BLaER1 (cell line): ENCODE measurements at regions not wholly inside any gene's neighbourhood (a gene's known extent, or its start where the extent isn't known, plus 50 kb on each side); places are given as distances from the start of the nearest gene placed in this dataset.

ENCODE experiments used
- H3K27ac ChIP-seq: shearing (Covaris generic); formaldehyde crosslinking; 2 replicates; pipeline ENCODE4 v1.8.1; 2022
- H3K27me3 ChIP-seq: shearing (Covaris generic); formaldehyde crosslinking; 2 replicates; pipeline ENCODE4 v1.8.1; 2022
- H3K36me3 ChIP-seq: shearing (Covaris generic); formaldehyde crosslinking; 2 replicates; pipeline ENCODE4 v1.8.1; 2022
- H3K4me1 ChIP-seq: shearing (Covaris generic); formaldehyde crosslinking; 2 replicates; pipeline ENCODE4 v1.8.1; 2022
- H3K4me2 ChIP-seq: shearing (Covaris generic); formaldehyde crosslinking; 2 replicates; pipeline ENCODE4 v1.8.1; 2022
- H3K4me3 ChIP-seq: shearing (Covaris generic); formaldehyde crosslinking; 2 replicates; pipeline ENCODE4 v1.8.1; 2022
- H3K9ac ChIP-seq: shearing (Covaris generic); formaldehyde crosslinking; 2 replicates; pipeline ENCODE4 v1.8.1; 2022
- H3K9me3 ChIP-seq: shearing (Covaris generic); formaldehyde crosslinking; 2 replicates; pipeline ENCODE4 v1.8.1; 2022
- H4K20me1 ChIP-seq: shearing (Covaris generic); formaldehyde crosslinking; 2 replicates; pipeline ENCODE4 v1.8.1; 2022
- Cebpa-rat ChIP-seq: shearing (Covaris generic); IDR thresholded peaks from 2 replicates; pipeline ENCODE4 v1.8.1; 2022

GRCh38 chr1:73066866-73067265 lies 784.5 kb upstream of the NEGR1 start:
- Histone ChIP-seq H3K27me3 (no peaks in the 10 kb centered on the region), H4K20me1 (no peaks in the 10 kb centered on the region), H3K4me1 (0 out of 2 replicates have a peak, but pooled peaks cover 13% of the 10 kb centered on the region), H3K9ac (no peak overlapping the region), H3K27ac (no peak overlapping the region), H3K4me3 (no peak overlapping the region), H3K9me3 (peaks cover 5% of the 10 kb centered on the region), H3K4me2 (no peak overlapping the region), H3K36me3 (no peaks in the 10 kb centered on the region)
- no peak for TF ChIP-seq Cebpa-rat

GRCh38 chr1:73065339-73066041 lies 783.2 kb upstream of the NEGR1 start:
- Histone ChIP-seq H3K27me3 (no peaks in the 10 kb centered on the region), H3K4me2 (no peak overlapping the region), H3K4me1 (0 out of 2 replicates have a peak, but pooled peaks cover 13% of the 10 kb centered on the region), H3K4me3 (no peak overlapping the region), H3K9ac (no peak overlapping the region), H3K9me3 (peaks cover 11% of the 10 kb centered on the region), H3K36me3 (no peaks in the 10 kb centered on the region), H3K27ac (no peak overlapping the region), H4K20me1 (no peaks in the 10 kb centered on the region)
- TF ChIP-seq Cebpa-rat: no peak

- Histone ChIP-seq H3K27me3 (no peaks in the 10 kb centered on the region), H3K36me3 (no peaks in the 10 kb centered on the region), H3K4me2 (no peak overlapping the region), H3K27ac (no peak overlapping the region), H3K9ac (no peak overlapping the region), H3K9me3 (peaks cover 6% of the 10 kb centered on the region), H3K4me3 (no peak overlapping the region), H3K4me1 (no peaks in the 10 kb centered on the region), H4K20me1 (no peaks in the 10 kb centered on the region)
- no peak for TF ChIP-seq Cebpa-rat
These were observed 774.5 kb upstream of the NEGR1 start for GRCh38 chr1:73056826-73057225.

GRCh38 chr1:73044241-73045036 lies 762.1 kb upstream of the NEGR1 start:
- TF ChIP-seq Cebpa-rat: no peak
- Histone ChIP-seq H3K4me3 (no peak overlapping the region), H3K36me3 (no peaks in the 10 kb centered on the region), H3K9me3 (no peaks in the 10 kb centered on the region), H3K4me1 (no peaks in the 10 kb centered on the region), H3K9ac (no peak overlapping the region), H3K27me3 (no peaks in the 10 kb centered on the region), H3K27ac (no peak overlapping the region), H3K4me2 (no peak overlapping the region), H4K20me1 (no peaks in the 10 kb centered on the region)

- no peak overlapping the region for H3K4me3 ChIP-seq
- H3K9me3 ChIP-seq: no peaks in the 10 kb centered on the region
- no peak for TF ChIP-seq Cebpa-rat
- no peaks in the 10 kb centered on the region for H3K4me1 ChIP-seq
- no peak overlapping the region for H3K9ac ChIP-seq
- H3K27ac ChIP-seq: no peak overlapping the region
- no peaks in the 10 kb centered on the region for H3K36me3 ChIP-seq
- no peak overlapping the region for H3K4me2 ChIP-seq
- no peaks in the 10 kb centered on the region for H3K27me3 ChIP-seq
- no peaks in the 10 kb centered on the region for H4K20me1 ChIP-seq
These were observed 760.1 kb upstream of the NEGR1 start for GRCh38 chr1:73042403-73042802.

GRCh38 chr1:73040811-73041210 lies 758.5 kb upstream of the NEGR1 start:
- H3K36me3 ChIP-seq: no peaks in the 10 kb centered on the region
- H3K4me1 ChIP-seq: no peaks in the 10 kb centered on the region
- H3K9me3 ChIP-seq: no peaks in the 10 kb centered on the region
- no peak overlapping the region for H3K4me3 ChIP-seq
- no peak overlapping the region for H3K4me2 ChIP-seq
- H3K27ac ChIP-seq: no peak overlapping the region
- TF ChIP-seq Cebpa-rat: no peak
- no peaks in the 10 kb centered on the region for H4K20me1 ChIP-seq
- H3K9ac ChIP-seq: no peak overlapping the region
- H3K27me3 ChIP-seq: no peaks in the 10 kb centered on the region

- Histone ChIP-seq H3K4me2 (no peak overlapping the region), H3K36me3 (no peaks in the 10 kb centered on the region), H3K4me1 (no peaks in the 10 kb centered on the region), H3K9ac (no peak overlapping the region), H3K4me3 (no peak overlapping the region), H4K20me1 (no peaks in the 10 kb centered on the region), H3K27me3 (no peaks in the 10 kb centered on the region), H3K9me3 (no peaks in the 10 kb centered on the region), H3K27ac (no peak overlapping the region)
- no peak for TF ChIP-seq Cebpa-rat
These were observed 751.9 kb upstream of the NEGR1 start for GRCh38 chr1:73034271-73034670.

GRCh38 chr1:73033640-73034039 lies 751.3 kb upstream of the NEGR1 start:
- Histone ChIP-seq H3K36me3 (no peaks in the 10 kb centered on the region), H4K20me1 (no peaks in the 10 kb centered on the region), H3K4me3 (no peak overlapping the region), H3K27ac (no peak overlapping the region), H3K4me1 (no peaks in the 10 kb centered on the region), H3K4me2 (no peak overlapping the region), H3K9ac (no peak overlapping the region), H3K27me3 (no peaks in the 10 kb centered on the region), H3K9me3 (no peaks in the 10 kb centered on the region)
- no peak for TF ChIP-seq Cebpa-rat

GRCh38 chr1:73029571-73029970 lies 747.2 kb upstream of the NEGR1 start:
- H3K4me2 ChIP-seq: no peak overlapping the region
- H3K36me3 ChIP-seq: no peaks in the 10 kb centered on the region
- H3K9me3 ChIP-seq: no peaks in the 10 kb centered on the region
- no peak overlapping the region for H3K27ac ChIP-seq
- no peaks in the 10 kb centered on the region for H3K4me1 ChIP-seq
- no peak overlapping the region for H3K4me3 ChIP-seq
- TF ChIP-seq Cebpa-rat: no peak
- H3K27me3 ChIP-seq: no peaks in the 10 kb centered on the region
- no peaks in the 10 kb centered on the region for H4K20me1 ChIP-seq
- H3K9ac ChIP-seq: no peak overlapping the region

- Histone ChIP-seq H3K4me3 (no peak overlapping the region), H3K27me3 (no peaks in the 10 kb centered on the region), H3K4me2 (no peak overlapping the region), H4K20me1 (no peaks in the 10 kb centered on the region), H3K9ac (no peak overlapping the region), H3K4me1 (no peaks in the 10 kb centered on the region), H3K36me3 (no peaks in the 10 kb centered on the region), H3K9me3 (no peaks in the 10 kb centered on the region), H3K27ac (no peak overlapping the region)
- no peak for TF ChIP-seq Cebpa-rat
These were observed 743.8 kb upstream of the NEGR1 start for GRCh38 chr1:73026114-73026513.
